ENCODE measurements at regions not wholly inside any gene's neighbourhood (a gene's known extent, or its start where the extent isn't known, plus 50 kb on each side); places are given as distances from the start of the nearest gene placed in this dataset.

- ChIA-PET POLR2A (no interaction called here), CTCF (no interaction called here)
- FAIRE-seq (no peak), DNase-seq (ENCODE audit: low read depth, low spot score) (no peak)
- Histone ChIP-seq H3K27ac (ENCODE audit: insufficient read depth, low read depth, low read length) (no peak overlapping the region), H3K9me3 (replicated peaks; ENCODE audit: control insufficient read depth, insufficient read depth, low read length) (no peaks in the 10 kb centered on the region), H3K4me3 (replicated peaks in 1 of 3; ENCODE audit: insufficient read depth in 1 of 3, low read depth in 1 of 3, low read length in 3 of 3) (no peak overlapping the region), H3K4me2 (ENCODE audit: insufficient read depth, low read length) (no peak overlapping the region), H3K9ac (replicated peaks; ENCODE audit: extremely low read depth, insufficient read depth, low read length) (no peak overlapping the region), H3K4me1 (ENCODE audit: control insufficient read depth, extremely low read depth, insufficient read depth, low read length) (peaks cover 13% of the 10 kb centered on the region), H2AFZ (ENCODE audit: low read depth, low read length) (no peak overlapping the region), H3K9me1 (replicated peaks; ENCODE audit: control insufficient read depth, extremely low read depth, insufficient read depth, low read length) (no peaks in the 10 kb centered on the region), H3K27me3 (ENCODE audit: control insufficient read depth in 2 of 2, insufficient read depth in 2 of 2, low read length in 2 of 2) (peaks cover 19 to 29% of the 10 kb centered on the region in 2 experiments), H4K20me1 (replicated peaks; ENCODE audit: control insufficient read depth, extremely low read depth, insufficient read depth, low read length) (no peaks in the 10 kb centered on the region), H3K79me2 (ENCODE audit: control insufficient read depth, insufficient read depth, low read length) (no peaks in the 10 kb centered on the region), H3K36me3 (ENCODE audit: control insufficient read depth in 2 of 2, extremely low read depth in 1 of 2, insufficient read depth in 2 of 2, low read length in 2 of 2) (no peaks in the 10 kb centered on the region)
- dilution Hi-C loops (cut with MboI; ENCODE audit: extremely low pct_ligation_motif_present, low sequenced_read_pairs), result no loop called here
- BruUV-seq (replicated peaks), result no TSS peak
- TF ChIP-seq JUN (IDR thresholded peaks at IDR 0.05; ENCODE audit: borderline replicate concordance, insufficient read depth, insufficient read length, low read depth) (no peak), EZH2 (IDR thresholded peaks at IDR 0.05; ENCODE audit: borderline replicate concordance, low read depth, low read length, severe bottlenecking) (no peak), POLR2AphosphoS5 (IDR thresholded peaks at IDR 0.05; ENCODE audit: insufficient read depth, low read depth, low read length) (no peak), CTCF (IDR thresholded peaks at IDR 0.05; ENCODE audit: extremely low read depth in 1 of 2, insufficient read depth in 1 of 2, low read depth in 1 of 2, low read length in 2 of 2) (no peak), GATA2 (IDR thresholded peaks at IDR 0.05; ENCODE audit: insufficient read depth, insufficient read length, low read depth, low read length) (no peak), MYC (IDR thresholded peaks at IDR 0.05; ENCODE audit: low read depth, low read length) (no peak), POLR2A (IDR thresholded peaks at IDR 0.05; ENCODE audit: low read depth, low read length) (no peak), FOS (IDR thresholded peaks at IDR 0.05; ENCODE audit: borderline replicate concordance, insufficient read depth, low read length) (no peak)
- TF ChIP-seq, protein P1, sequence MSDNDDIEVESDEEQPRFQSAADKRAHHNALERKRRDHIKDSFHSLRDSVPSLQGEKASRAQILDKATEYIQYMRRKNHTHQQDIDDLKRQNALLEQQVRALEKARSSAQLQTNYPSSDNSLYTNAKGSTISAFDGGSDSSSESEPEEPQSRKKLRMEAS (IDR thresholded peaks at IDR 0.05; ENCODE audit: insufficient read depth, insufficient read length), result no peak
- intact Hi-C loops (cut with micrococcal nuclease), result no loop called here
Observed at GRCh38 chr9:107707428-107707837, 217.9 kb upstream of the KLF4 start.

Data from endothelial cell of umbilical vein (primary cell).